DMS 273 treated with DMSO at 0.1 percent for 48 hours (cell line): ENCODE measurements at regions not wholly inside any gene's neighbourhood (a gene's known extent, or its start where the extent isn't known, plus 50 kb on each side); places are given as distances from the start of the nearest gene placed in this dataset.

Source experiments
- DNase-seq: peaks from one replicate; lab custom pipeline; 2025; lab: John Stamatoyannopoulos, UW

DNA sequence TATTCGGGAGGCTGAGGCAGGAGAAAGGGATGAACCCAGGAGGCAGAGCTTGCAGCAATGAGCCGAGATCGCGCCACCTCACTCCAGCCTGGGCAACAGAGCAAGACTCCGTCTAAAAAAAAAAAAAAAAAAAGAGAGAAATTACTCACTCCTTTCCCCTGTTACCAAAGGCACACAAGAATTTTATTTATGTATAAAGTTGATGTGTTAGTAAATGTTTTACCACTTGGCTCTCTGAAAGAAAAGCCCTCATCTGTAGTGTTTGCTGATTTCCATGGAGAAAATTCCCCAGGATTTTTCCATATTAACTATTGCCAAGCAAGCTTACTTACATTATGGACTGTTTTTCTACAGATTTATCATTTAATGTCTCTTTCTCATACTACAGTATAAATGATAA, 142.1 kb upstream of the PABPC4L start:
- DNase-seq = no peak

DNA sequence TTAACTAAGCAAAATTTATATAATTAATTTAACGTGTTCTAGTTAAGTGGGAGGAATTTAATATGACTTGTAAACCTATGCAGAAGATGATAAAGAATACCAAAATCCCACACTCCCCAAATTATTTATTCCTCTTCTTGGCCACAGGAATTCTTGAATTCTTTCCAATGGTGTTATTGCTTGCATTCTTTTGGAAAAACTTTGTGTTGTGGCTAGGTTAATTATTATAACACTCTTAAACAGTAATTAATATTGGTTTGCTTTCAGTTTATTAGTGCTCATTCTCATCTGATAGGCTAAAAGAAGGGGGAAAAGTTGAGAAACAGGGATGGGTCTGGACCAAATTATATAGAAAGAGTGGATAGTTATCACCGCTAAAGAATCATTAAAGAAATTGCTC, 141.5 kb upstream of the PABPC4L start:
- DNase-seq = no peak

- no peak for DNase-seq
Observed at GRCh38 chr4:134337574-134337973, 136.0 kb upstream of the PABPC4L start.

DNA sequence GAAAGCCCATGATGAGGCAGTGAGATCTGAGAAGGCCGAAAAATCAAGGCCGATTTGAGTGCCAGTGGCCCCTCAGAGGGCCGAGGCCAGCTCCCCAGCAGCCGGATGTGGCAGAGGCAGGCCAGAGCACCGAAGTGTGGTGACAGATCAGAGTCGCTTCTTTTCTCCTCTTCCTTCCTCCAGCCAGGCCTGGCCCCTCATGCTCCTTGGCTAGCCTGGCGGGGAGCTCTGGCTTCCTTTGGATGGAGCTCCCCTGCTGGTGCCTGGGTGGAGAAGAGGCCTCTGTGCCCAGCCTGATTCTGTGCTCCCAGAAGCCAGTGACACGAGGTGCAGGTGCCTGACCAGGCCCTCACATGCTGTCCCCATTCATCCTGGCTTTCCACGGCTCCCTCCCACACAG, 127.2 kb upstream of the PABPC4L start:
- no peak for DNase-seq

- DNase-seq = no peak
Observed at GRCh38 chr4:134327274-134328122, 125.9 kb upstream of the PABPC4L start.

DNA sequence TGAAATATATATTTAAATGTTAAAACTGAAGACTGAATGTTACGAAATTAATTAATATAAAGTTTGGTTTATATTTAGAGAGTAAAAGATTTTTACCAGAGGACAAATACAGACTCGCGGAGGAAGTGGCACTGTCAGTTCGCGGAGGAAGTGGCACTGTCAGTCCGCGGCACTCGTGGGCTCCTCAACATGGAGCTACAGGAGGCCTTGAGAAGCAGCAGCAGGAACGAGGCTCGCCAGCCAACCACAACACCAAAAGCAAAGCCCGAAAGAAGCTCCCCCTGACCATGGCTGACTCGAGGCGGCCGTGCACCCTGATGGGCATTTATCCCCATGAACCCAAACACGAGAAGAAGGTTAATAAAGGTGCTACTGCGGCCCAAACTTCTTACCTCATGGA, 125.3 kb upstream of the PABPC4L start:
- no peak for DNase-seq

DNA sequence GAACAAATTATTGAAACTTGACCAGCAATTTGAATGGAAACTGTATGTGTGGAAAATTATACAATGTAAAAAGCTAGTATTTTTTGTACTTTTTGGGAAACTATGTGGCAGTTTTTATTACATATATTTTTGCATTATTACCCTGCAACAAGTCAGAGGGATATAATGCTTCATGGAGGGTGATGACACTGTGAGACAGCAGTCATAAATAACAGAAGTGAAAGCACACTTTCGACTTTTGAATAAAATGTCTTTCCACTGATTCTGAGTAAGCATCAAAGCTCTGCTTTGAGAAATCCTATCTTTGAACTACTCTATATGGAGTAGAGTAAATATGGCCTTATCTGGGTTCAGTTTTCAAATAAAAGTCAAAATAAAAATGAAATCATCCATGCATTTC, 122.6 kb upstream of the PABPC4L start:
- no peak for DNase-seq

DNA sequence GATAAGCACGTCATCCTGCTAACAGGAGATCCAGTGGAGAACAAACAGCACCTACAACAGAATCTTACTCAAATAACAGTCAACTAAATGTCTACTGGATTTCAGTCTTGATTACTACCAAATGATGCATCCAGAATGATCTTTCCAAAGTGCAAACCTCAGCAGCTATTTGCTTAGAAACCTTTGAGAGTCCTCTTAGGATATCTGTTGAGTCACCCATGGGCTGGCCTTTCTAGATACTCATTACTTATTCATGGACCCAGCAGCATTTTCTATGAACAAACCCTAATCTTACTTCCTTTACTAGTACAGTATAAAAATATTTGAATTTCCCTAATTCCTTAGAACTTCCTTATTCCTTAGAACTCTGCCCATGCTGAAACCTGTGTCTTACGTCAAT, 118.5 kb upstream of the PABPC4L start:
- DNase-seq = no peak

DNA sequence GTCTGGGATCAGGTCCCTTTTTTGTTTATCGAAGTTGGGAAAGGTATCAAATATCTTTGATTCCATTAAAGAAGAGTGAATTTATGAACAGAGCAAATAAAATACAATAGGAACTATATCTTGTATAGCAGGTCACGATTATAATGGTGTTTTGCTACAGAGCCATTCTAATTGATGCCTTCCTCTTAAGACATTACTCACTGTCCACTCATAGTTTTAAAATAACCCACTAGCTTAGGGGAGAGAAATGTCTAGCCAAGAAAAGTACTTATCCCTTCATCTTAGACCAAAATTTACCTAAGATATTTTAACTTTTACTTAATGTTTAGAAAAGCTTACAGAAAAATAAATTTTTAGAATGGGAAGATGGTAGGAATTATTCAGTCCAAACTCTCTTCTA, 112.0 kb upstream of the PABPC4L start:
- DNase-seq = no peak

DNA sequence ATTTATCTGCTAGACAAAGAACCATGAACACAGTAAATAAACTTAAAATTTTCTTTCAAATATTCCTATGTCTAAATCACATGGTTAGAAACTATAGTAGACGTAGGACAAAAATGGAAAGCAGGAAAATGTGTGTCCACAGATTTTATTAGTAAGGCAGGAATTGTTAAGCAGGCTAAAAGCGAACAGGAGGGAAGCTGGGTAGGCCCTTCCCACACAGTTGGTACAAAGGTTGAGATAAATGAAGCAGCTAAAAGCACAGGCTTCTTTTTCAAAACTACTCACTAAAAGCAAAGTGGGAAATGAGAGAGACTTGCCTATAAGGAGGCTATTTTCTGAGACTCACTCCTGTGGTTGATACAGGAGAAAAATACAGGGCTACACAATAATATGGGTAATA, 108.1 kb upstream of the PABPC4L start:
- DNase-seq = no peak

DNA sequence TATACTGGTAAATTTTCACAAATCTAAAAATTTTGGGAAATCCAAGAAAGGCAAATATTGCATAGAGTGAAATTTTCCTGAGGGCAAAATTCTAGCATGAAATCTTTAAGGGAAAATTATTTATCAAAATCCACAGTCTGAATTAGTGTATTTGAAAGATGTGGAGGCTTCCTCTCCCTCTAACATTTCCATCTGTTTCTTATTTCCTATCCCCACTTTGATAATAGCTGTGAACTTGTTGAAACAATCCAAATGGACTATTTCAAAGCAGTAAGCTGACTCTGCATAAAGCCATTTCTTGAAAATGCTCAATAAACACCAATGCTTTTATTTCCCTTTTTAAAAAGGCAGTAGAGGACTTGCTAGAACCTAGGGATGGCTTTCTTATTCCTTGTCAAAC, 107.3 kb upstream of the PABPC4L start:
- DNase-seq = no peak

GRCh38 chr4:134298313-134298712, 96.7 kb upstream of the PABPC4L start:
- DNase-seq = no peak

- no peak for DNase-seq
Observed at GRCh38 chr4:134297765-134298164, 96.2 kb upstream of the PABPC4L start.

- DNase-seq = no peak
Observed at GRCh38 chr4:134282680-134283079, 81.1 kb upstream of the PABPC4L start.

DNA sequence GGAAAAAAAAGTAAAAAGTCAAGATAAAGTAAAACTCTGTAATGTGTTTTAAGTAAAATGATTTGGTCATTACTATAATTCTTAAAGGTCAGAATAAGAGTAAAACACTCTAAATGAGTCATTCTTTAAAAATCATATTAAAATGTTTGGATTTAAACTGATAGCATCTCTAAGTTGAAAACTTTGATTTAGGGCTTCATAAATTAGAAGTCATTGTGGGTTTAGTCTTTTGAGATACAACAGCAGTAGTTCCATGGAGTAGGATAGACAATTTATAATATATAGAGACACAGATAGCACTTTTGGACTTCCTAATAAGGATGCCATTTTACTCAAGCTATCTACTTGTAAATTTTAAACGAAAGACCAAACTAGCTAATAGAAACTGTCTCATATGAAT, 77.1 kb upstream of the PABPC4L start:
- DNase-seq = no peak

DNA sequence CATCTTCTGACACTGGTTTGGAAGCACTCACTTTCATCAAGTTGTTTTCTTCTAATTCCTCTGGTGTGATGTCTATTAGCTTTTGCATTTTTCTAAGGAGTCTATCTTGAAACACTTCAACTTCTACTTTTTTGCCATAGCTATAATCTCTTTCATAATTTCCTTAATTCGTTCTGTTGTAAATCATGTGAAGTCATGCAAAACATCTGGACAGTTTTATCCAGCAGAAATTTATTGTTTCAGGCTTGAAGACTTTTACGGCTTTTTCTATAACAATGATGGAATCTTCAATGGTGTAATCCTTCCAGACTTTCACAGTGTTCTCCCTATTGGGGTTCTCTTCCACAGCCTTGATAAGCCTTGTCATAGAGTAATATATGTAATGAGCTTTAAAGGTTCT, 74.9 kb upstream of the PABPC4L start:
- no peak for DNase-seq

DNA sequence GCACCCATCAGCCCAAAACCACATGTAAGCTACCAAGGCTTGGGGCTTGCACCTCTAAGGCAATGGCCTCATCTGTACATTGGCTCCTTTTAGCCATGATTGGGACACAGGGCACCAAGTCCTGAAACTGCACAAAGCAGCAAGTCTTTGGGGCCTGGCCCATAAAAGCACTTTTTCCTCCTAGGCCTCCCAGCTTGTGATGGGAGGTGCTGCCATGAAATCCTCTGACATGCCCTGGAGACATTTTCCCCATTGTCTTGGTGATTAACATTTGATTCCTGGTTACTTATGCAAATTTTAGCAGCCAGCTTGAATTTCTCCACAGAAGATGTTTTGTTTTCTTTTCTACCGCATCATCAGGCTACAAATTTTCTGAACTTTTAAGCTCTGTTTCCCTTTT, 58.5 kb upstream of the PABPC4L start:
- DNase-seq = no peak
